ENCODE measurements at regions not wholly inside any gene's neighbourhood (a gene's known extent, or its start where the extent isn't known, plus 50 kb on each side); places are given as distances from the start of the nearest gene placed in this dataset.

- no peak for TF ChIP-seq BCLAF1 (IDR thresholded peaks at IDR 0.05)
- no peak for TF ChIP-seq BHLHE40 (IDR thresholded peaks at IDR 0.05; ENCODE audit: borderline replicate concordance in 1 of 2, low read depth in 2 of 2, low read length in 1 of 2)
- TF ChIP-seq ZNF622 (IDR thresholded peaks at IDR 0.05) = no peak
- TF ChIP-seq NRF1 (conservative IDR thresholded peaks at IDR 0.05; ENCODE audit: low read depth, low read length) = no peak
- no peak for TF ChIP-seq CREB1 (IDR thresholded peaks at IDR 0.05; ENCODE audit: low read depth)
Measured at GRCh38 chr2:35821675-35822074, 533.9 kb upstream of the CRIM1 start (continued).

GRCh38 chr2:35820391-35820790 lies 535.2 kb upstream of the CRIM1 start:
- Histone ChIP-seq H3K4me2 (ENCODE audit: control insufficient read depth, insufficient read depth) (no peak overlapping the region), H3K27ac (ENCODE audit: control insufficient read depth, insufficient read depth) (no peak overlapping the region), H4K20me1 (ENCODE audit: control insufficient read depth, insufficient read depth) (no peaks in the 10 kb centered on the region), H3K9me3 (replicated peaks; ENCODE audit: control insufficient read depth, insufficient read depth, low read length) (no peaks in the 10 kb centered on the region), H3K27me3 (replicated peaks in 1 of 2; ENCODE audit: control insufficient read depth in 2 of 2, insufficient read depth in 2 of 2, low read length in 1 of 2) (no peaks in the 10 kb centered on the region), H2AFZ (ENCODE audit: control insufficient read depth, low read depth, low read length) (no peak overlapping the region), H3K4me3 (no peak overlapping the region), H3K4me1 (ENCODE audit: control insufficient read depth, insufficient read depth, low read length) (no peaks in the 10 kb centered on the region), H3K9ac (ENCODE audit: control insufficient read depth, insufficient read depth, low read length) (no peak overlapping the region), H3K79me2 (ENCODE audit: control insufficient read depth, insufficient read depth, low read length) (no peaks in the 10 kb centered on the region), H3K36me3 (ENCODE audit: control insufficient read depth in 2 of 2, insufficient read depth in 2 of 2, low read length in 1 of 2) (no peaks in the 10 kb centered on the region)
- no TSS peak for BruUV-seq (replicated peaks)
- POLR2A ChIA-PET = no interaction called here
- intact Hi-C loops (cut with micrococcal nuclease; ENCODE audit: unreplicated experiment) (no loop called here), in situ Hi-C loops (cut with MboI) (no loop called here)
- no peak for FAIRE-seq
- DNase-seq (ENCODE audit: low read depth, low spot score) = no peak
- CTCF ChIA-PET = no interaction called here
- SMC1A ChIA-PET (ENCODE audit: uncharacterized antibody, unreplicated experiment) = no interaction called here
- RAD21 ChIA-PET (ENCODE audit: unreplicated experiment) = no interaction called here
- WGBS (ENCODE audit: insufficient coverage, insufficient replicate concordance, low lambda C conversion rate, missing lambda C conversion rate) = 72% methylated on average over 2 of the region's 2 CpGs
- ATAC-seq = no peak
- TF ChIP-seq MEF2B (IDR thresholded peaks at IDR 0.05; ENCODE audit: partially characterized antibody, poor library complexity, severe bottlenecking) (no peak), REST (IDR thresholded peaks at IDR 0.05; ENCODE audit: low read depth, low read length) (no peak), EP300 (IDR thresholded peaks at IDR 0.05; ENCODE audit: borderline replicate concordance in 1 of 2, control insufficient read depth in 1 of 2, low read depth in 2 of 2, low read length in 2 of 2) (no peak), POU2F2 (IDR thresholded peaks at IDR 0.05; ENCODE audit: borderline replicate concordance, low read depth, low read length) (no peak), HDGF (IDR thresholded peaks at IDR 0.05) (no peak), MLLT1 (IDR thresholded peaks at IDR 0.05) (no peak), ZNF24 (IDR thresholded peaks at IDR 0.05) (no peak), ZBTB33 (IDR thresholded peaks at IDR 0.05) (no peak), RAD51 (IDR thresholded peaks at IDR 0.05) (no peak)

Measured in GM12878 (cell line).